22Rv1 (cell line): ENCODE measurements at regions not wholly inside any gene's neighbourhood (a gene's known extent, or its start where the extent isn't known, plus 50 kb on each side); places are given as distances from the start of the nearest gene placed in this dataset.
"Not testable (repeated sequence)": the region's sequence is repeated elsewhere in the genome, so short reads cannot be mapped to it uniquely, and the experiment has no call there.

Experiments
- CTCF ChIP-seq: fragments of 450-650 bp; IDR thresholded peaks from 2 replicates; pipeline ENCODE4 v1.5.1; 2017; ENCODE audit warnings: mild to moderate bottlenecking
- ZFX ChIP-seq: fragments of 450-650 bp; IDR thresholded peaks from 2 replicates; pipeline ENCODE4 v1.6.1; 2017; ENCODE audit warnings: antibody characterized with exemption, borderline replicate concordance

GRCh38 chrX:63209128-63209527, 142.0 kb downstream of the SPIN4 start:
- not testable (repeated sequence) for TF ChIP-seq CTCF, ZFX
